NCI-H2171 treated with DMSO at 0.1 percent for 48 hours (cell line): ENCODE measurements at regions not wholly inside any gene's neighbourhood (a gene's known extent, or its start where the extent isn't known, plus 50 kb on each side); places are given as distances from the start of the nearest gene placed in this dataset.

ENCODE experiments used
- DNase-seq: peaks from one replicate; lab custom pipeline; 2025; lab: John Stamatoyannopoulos, UW

DNA sequence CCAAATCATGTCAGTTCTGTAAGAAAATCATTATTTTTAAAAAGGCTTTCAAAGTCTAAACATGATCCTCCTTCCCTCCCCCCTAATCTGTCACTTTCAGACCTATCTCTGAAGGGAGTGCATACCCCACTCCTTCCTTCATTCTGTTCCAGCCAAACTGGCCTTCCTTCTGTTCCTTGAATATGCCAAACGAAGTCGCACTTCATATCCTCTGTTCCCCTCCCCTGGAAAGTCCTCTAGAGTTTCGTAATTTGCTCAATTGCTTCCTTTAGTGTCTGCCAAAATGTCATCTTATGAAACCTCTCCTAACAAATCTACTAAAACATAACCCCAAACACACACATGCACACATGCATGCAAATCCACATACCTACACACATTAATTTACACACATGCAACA is 69.5 kb upstream of the TUSC7 start:
- DNase-seq = no peak

DNA sequence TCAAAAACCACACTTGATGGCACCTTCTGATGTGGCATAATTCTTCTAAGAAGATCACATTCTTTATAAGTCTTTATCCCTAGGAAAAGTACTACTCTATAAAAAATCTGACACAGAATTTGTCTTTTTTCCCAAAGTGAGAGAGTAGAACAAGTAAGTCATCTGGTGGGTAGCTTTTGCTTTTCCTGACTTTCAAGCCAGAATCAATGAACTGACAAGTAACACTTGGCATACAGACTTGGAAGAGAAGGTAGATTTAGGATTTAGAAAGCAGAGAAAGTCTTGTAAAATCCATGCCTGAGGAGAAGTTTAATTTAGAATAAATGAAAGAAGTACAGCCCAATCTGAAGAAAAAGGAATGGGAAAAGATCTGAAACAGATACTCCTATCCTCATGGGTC is 66.6 kb upstream of the TUSC7 start:
- no peak for DNase-seq

- no peak for DNase-seq
Measured at GRCh38 chr3:116647996-116648395, 61.6 kb upstream of the TUSC7 start.
